NCI-H82 treated with DMSO at 0.1 percent for 48 hours (cell line): ENCODE measurements at regions not wholly inside any gene's neighbourhood (a gene's known extent, or its start where the extent isn't known, plus 50 kb on each side); places are given as distances from the start of the nearest gene placed in this dataset.

Experiments used
- DNase-seq: peaks from one replicate; lab custom pipeline; 2025; ENCODE audit not compliant: unreplicated experiment; lab: John Stamatoyannopoulos, UW

DNA sequence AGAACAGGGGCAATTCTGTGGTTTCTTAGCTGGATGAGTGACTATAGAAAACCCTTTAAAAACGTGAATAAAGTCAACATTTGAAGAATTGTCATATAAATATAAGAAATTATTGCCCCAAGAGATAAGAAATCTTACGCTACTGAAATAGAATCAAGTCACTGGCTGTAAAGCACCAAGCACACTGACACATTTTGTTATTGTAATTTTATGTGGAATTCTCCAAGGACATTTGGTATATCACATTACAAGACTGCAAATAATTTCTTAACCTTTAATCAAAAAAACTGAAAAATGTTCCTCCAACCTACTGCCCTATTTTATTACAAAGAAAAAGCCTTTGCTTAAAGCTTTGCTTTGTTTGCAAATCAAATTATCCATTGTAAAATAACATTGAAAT, 383.3 kb downstream of the IPMK start:
- no peak for DNase-seq

GRCh38 chr10:57880446-57881227, 387.1 kb downstream of the IPMK start:
- peak; percentile 20 for DNase-seq

DNA sequence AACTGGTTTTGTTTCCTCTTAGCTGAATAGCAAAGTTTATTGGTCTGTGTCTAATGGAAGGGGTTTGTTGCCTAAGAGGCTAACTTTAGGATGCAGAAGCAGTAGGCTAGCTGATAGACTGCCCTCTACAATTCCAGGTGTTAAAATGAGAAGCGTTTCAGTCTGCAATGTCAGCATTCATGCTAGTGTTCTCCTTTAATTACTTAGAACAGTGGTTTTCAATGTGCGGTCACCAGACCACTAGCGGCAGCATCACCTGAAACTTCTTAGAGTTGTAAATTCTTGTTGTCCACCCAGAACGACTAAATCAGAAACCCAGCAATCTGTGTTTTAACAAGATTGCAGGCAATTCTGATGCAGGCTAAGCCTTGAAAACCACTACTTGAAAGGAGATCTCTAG, 392.9 kb downstream of the IPMK start:
- no peak for DNase-seq

DNA sequence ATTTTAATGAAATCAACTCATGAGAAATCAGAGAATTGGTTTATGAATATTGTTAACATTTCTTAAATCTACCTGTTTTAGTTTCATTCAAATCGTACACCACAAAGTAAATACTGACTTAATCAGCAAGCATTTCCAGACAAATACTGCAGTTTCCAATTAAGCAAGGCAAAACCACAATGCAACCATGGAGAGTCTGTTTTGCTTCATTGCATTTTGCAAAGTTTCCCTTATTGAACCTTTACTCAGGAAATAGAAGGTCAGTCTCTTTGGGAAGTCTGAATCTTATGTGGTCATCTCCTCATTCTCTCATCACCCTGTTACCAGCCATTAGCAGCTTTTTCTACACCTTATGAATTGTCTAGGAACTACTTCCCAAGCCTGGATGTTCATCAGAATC, 400.5 kb downstream of the IPMK start:
- no peak for DNase-seq

- DNase-seq, result no peak
Measured at GRCh38 chr10:57864765-57865680, 402.7 kb downstream of the IPMK start.

DNA sequence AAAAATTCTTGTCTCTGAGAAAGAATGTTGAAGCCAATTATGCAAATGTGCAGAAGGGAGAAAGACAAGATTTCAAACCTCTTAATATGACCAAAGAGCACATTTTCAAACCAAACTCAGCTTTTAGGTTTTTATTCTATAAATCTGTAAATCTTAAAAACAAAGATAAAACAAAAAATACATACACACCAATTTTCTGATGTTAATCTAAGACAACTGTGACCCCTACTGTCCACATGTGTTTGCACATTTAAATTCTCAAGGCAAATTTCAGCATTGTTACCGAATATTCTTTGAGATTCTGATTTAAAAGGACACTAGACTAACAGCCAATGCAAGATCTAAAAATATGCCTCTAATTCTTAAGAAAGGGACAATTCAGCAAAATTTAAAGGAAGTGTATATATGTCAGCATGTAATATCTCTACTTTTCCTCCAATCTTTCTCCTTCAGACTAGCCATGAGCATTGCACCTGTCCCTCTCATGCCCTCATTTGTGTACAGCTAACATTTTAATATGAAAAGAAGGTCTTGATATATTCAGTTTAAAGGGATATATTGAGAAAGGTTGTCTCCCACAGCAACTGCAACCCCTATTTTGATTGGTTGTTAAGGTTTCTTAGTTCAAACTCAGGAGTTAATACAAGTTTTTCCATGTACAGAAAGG, 417.9 kb downstream of the IPMK start:
- no peak for DNase-seq

GRCh38 chr10:57846307-57847065, 421.2 kb downstream of the IPMK start:
- no peak for DNase-seq

DNA sequence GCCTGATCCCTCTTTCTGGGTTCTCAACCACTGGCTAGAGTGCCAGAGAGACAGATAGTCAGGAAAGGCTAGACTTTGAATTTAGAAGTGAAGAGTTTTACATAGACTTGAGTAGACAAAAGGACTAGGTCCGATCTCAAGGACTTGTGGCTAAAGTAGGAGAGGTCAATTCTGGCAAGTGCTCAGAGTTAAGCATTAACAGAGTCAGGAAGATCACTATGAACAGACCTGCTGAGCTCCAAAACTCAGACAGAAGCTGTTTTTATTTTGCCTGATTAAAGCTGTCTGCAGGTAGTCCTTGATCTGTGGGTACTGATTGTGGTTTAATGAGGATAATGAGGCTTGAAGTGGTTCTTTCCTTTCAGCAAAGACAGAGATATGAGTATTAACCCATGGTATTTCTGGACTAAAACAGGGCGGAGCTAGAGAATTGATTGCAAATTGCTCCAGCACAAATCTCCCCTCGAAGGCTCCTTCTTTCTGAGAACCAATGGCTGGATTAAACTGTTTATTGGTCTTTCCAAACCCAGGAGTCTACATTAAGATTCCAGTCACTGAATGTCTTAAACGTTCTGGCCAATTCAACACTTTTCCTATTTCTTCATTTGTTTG, 423.2 kb downstream of the IPMK start:
- DNase-seq, result no peak

DNA sequence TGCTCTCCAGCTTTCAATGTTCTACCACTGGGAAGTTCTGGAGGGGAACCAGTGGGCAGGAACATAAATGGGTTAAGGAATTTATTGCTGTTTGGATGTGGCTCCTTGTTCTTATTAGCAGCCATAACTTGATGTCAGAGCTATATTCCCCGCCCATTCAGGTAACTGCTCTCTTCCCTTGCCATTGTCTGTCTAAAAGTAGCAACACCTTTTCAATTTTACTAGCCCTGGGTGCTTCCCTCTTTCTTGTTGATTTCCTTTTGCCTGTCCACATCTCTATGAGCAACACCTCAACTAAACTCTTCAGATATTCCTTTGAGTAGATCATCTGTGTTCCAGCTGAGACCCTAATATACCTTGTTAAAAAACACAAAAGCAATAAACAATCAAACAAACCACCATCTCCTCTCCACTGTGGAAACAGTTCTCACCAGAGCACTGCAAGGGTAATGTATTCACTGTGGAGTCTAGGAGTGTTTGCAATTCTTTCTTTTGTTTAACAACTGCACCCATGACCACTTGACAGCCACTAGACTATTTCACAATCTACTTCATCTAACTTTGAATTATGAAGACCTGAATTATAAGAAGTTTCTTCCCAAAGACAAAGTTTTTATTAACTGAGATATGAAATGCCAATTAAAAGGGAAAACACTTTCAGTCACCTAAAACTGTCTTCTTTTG, 436.7 kb downstream of the IPMK start:
- no peak for DNase-seq

DNA sequence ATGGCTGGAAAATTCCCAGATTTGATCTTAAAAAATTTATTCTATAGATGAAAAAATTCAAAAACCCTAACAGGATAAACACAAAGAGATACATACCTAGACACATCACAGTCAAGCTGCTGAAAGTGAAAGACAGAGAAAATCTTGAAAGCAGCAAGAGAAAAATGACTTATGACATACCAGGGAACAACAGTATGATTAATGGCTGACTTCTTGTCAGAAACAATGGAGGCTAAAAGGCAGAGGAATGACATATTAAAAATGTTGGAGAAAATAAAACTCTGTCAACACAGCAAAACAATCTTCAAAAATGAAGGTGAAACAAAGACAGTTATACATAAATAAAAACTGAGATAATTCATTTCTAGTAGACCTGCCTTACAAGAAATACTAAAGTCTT, 442.7 kb downstream of the IPMK start:
- DNase-seq, result no peak

GRCh38 chr10:57823398-57823797, 444.3 kb downstream of the IPMK start:
- DNase-seq, result no peak

DNA sequence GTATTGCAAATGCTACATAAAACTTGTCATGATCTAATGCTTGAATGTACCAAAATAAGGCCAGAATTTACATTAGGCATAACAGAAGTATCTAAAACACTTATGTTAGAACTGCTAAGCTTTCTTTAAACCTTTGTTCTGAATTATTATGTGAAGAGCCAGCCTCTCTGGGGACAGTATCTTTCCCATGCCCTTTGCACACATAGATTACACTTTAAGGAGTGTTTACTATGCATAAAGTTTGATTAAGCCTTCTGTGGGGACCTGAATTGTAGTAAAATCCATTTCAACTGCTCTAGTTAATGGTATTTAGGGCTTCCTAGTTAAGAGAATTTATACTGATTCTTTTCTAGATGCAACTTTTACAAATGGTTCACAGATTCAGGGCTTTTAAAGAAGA, 444.7 kb downstream of the IPMK start:
- no peak for DNase-seq

- DNase-seq, result no peak
Measured at GRCh38 chr10:57818522-57818921, 449.2 kb downstream of the IPMK start.

- no peak for DNase-seq
Measured at GRCh38 chr10:57817741-57818140, 450.0 kb downstream of the IPMK start.

DNA sequence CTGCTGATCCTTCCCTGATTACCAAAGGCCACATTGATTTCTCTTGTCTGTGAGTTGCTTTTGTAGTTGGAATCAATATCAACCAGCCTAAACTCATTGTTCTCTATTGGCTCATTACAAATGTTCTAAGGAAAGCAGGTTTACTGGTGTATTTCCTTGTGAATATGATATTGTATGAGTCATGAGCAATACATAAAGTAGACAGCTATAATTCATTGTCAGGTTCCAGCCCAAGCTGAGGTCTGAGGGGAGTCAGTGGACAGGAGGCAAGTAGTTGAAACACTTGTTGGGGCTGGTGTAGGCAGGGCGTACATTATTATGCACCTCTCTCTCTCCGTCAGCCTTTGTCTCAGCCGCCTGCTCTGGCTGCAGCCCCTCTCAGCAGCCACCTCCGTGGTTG, 451.7 kb downstream of the IPMK start:
- DNase-seq, result no peak

DNA sequence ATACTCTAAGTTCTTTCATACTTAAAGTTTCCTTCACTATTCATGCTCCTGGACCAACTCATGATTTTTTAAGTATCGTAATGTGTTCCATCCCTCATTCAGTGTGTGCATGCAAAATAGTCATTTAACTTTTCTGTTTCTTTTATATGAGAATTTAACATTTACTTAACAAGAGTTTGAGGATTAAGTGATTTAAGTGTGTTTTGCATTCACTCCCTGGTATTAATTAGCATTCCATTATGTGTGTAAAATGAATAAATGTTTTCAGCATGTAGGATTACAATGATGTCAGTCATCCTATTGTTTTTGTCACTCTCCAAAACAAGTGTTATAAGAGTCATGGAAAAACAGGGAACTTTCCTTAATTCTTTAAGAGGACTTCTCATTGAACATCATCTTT, 457.7 kb downstream of the IPMK start:
- no peak for DNase-seq

- no peak for DNase-seq
Measured at GRCh38 chr10:57807906-57808305, 459.8 kb downstream of the IPMK start.

DNA sequence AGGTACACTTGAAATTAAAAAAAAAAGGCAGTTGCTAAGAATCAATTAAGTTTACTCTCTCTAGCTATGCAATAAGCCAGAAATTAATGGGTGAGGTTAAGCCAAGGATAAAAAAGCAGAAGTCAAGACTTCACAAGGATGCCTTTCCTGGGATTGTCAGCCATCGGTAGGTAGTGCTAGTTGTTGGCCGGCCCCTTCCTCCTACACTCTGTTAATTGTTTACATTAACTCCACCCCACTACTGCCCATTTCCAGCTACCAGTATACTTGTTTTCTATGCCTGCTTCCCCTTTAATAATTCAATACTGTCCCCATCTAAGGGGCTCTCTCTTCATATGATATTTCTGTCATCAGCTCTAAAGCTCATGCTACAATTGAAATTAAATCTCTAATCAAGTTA, 461.0 kb downstream of the IPMK start:
- no peak for DNase-seq

GRCh38 chr10:57799625-57800024, 468.1 kb downstream of the IPMK start:
- no peak for DNase-seq

- no peak for DNase-seq
Measured at GRCh38 chr10:57798830-57799229, 468.9 kb downstream of the IPMK start.
